ENCODE measurements at regions not wholly inside any gene's neighbourhood (a gene's known extent, or its start where the extent isn't known, plus 50 kb on each side); places are given as distances from the start of the nearest gene placed in this dataset.

GRCh38 chr18:37661061-37661460 is 95.5 kb upstream of the CELF4 start:
- no peak for TF ChIP-seq POLR2A (IDR thresholded peaks at IDR 0.05)
- no peak for TF ChIP-seq CTCF (IDR thresholded peaks at IDR 0.05 in 8 of 11, conservative IDR thresholded peaks at IDR 0.05 in 3 of 11)
- TF ChIP-seq POLR2AphosphoS5 (IDR thresholded peaks at IDR 0.05) = no peak
